ENCODE measurements at regions not wholly inside any gene's neighbourhood (a gene's known extent, or its start where the extent isn't known, plus 50 kb on each side); places are given as distances from the start of the nearest gene placed in this dataset.
A peak's percentile ranks its signal among the peaks of the same experiment; 100 is the strongest.

GRCh38 chr13:26895808-26896466 lies 135.4 kb upstream of the GPR12 start:
- Histone ChIP-seq H3K9me3 (no peaks in the 10 kb centered on the region), H3K36me3 (ENCODE audit: low read depth, missing control alignments) (no peaks in the 10 kb centered on the region), H3K27ac (no peak overlapping the region), H3K27me3 (no peaks in the 10 kb centered on the region), H3K4me1 (no peaks in the 10 kb centered on the region), H3K4me3 (peak overlapping the region in 1 of 2 donors; percentile 34)
- TF ChIP-seq CTCF (IDR thresholded peaks at IDR 0.05) = no peak
- no peak for TF ChIP-seq POLR2A (IDR thresholded peaks at IDR 0.05)
- intact Hi-C loops (cut with DNase I; ENCODE audit: low total_unique reads) = no loop called here
- no peak for DNase-seq
- WGBS, 2 donors = 30 to 46% methylated on average over 15 of the region's 15 CpGs

- no peaks in the 10 kb centered on the region for H3K9me3 ChIP-seq
- TF ChIP-seq POLR2A (IDR thresholded peaks at IDR 0.05) = no peak
- no peak for TF ChIP-seq CTCF (IDR thresholded peaks at IDR 0.05)
- intact Hi-C loops (cut with DNase I; ENCODE audit: low total_unique reads) = no loop called here
- no peaks in the 10 kb centered on the region for H3K4me1 ChIP-seq
- 25 to 48% methylated on average over 14 to 22 of the region's 24 CpGs for WGBS, 2 donors
- DNase-seq = no peak
- no peaks in the 10 kb centered on the region for H3K27me3 ChIP-seq
- H3K27ac ChIP-seq = no peak overlapping the region
- peak overlapping the region in 1 of 2 donors; percentile 34 for H3K4me3 ChIP-seq
- H3K36me3 ChIP-seq (ENCODE audit: low read depth, missing control alignments) = no peaks in the 10 kb centered on the region
Observed at GRCh38 chr13:26895081-26895807, 134.7 kb upstream of the GPR12 start.

GRCh38 chr13:26888632-26889031 lies 128.0 kb upstream of the GPR12 start:
- WGBS, 2 donors = 95 to 97% methylated on average over 7 of the region's 7 CpGs
- H3K4me3 ChIP-seq = no peak overlapping the region
- intact Hi-C loops (cut with DNase I; ENCODE audit: low total_unique reads) = no loop called here
- no peaks in the 10 kb centered on the region for H3K36me3 ChIP-seq (ENCODE audit: low read depth, missing control alignments)
- no peak overlapping the region for H3K27ac ChIP-seq
- TF ChIP-seq CTCF (IDR thresholded peaks at IDR 0.05) (no peak), POLR2A (IDR thresholded peaks at IDR 0.05) (no peak)
- no peaks in the 10 kb centered on the region for H3K4me1 ChIP-seq
- no peaks in the 10 kb centered on the region for H3K27me3 ChIP-seq
- DNase-seq = no peak
- no peaks in the 10 kb centered on the region for H3K9me3 ChIP-seq

GRCh38 chr13:26887594-26887993 lies 127.0 kb upstream of the GPR12 start:
- no peak for DNase-seq
- TF ChIP-seq CTCF (IDR thresholded peaks at IDR 0.05) (no peak), POLR2A (IDR thresholded peaks at IDR 0.05) (no peak)
- Histone ChIP-seq H3K9me3 (no peaks in the 10 kb centered on the region), H3K4me1 (no peaks in the 10 kb centered on the region), H3K36me3 (ENCODE audit: low read depth, missing control alignments) (no peaks in the 10 kb centered on the region), H3K27ac (no peak overlapping the region), H3K27me3 (no peaks in the 10 kb centered on the region), H3K4me3 (no peak overlapping the region)
- WGBS, 2 donors = 72 to 88% methylated on average over 3 of the region's 3 CpGs
- intact Hi-C loops (cut with DNase I; ENCODE audit: low total_unique reads) = no loop called here
